HPDE6-E6E7 (cell line): ENCODE measurements at regions not wholly inside any gene's neighbourhood (a gene's known extent, or its start where the extent isn't known, plus 50 kb on each side); places are given as distances from the start of the nearest gene placed in this dataset.

Source experiments
- DNase-seq: peaks from one replicate; pipeline ENCODE4 v3.0.0; 2011; ENCODE audit warnings: missing footprints; ENCODE audit errors: extremely low spot score

DNA sequence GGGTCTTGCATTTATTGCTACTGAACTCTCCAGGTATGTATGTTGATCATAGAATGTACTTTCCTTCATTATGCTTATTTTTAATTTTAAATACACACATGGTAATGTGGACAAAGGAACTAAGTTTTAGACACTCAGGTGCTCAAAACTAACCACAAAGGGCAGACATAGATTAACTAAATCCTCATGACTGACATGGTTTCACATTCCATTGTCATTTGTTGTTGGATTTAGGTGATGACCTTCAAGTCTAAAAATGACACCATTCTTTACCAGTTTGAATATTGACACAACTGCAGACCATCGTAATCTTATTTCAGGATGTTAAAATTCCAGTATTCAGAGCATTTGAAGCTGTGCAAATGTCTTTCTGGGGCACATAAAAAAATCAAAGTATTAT lies 128.4 kb downstream of the BBS10 start:
- no peak for DNase-seq

DNA sequence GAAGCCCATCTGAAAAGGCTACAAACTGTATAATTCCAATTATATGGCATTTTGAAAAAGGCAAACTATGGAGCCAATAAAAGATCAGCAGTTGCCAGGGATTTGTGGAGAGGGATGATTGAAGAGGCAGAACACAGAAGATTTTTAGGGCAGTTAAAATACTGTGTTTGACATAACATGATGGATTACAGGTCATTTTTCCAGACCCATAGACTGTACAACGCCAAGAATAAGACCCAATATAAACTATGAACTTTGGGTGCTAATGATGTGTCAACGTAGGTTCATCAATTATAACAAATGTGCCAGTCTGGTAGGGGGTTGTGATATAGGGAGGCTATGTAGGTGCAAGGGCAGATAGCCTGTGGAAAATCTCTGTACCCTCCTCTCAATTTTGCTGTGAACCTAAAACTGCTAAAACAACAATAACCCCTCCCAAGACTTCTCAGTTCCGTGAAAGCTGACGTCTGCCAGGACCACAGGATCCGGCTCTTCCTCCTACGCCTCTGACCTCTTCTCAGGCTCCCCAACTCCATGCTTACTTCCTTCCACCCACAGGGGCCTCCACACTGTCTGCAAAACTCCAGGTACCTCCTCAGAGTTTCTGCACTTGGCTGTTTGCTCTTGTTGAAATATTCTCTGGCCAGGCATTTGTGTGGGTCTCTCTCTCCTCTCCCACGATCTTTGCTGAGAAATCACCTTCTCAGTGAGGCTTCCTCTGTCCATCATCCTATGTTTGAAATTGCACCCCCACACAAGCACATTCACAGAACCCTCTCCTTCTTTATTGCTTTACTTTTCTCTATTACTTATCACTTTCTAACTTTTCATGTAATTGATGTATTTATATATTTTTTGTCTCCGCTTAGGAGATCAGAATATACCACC lies 131.4 kb downstream of the BBS10 start:
- DNase-seq: no peak

DNA sequence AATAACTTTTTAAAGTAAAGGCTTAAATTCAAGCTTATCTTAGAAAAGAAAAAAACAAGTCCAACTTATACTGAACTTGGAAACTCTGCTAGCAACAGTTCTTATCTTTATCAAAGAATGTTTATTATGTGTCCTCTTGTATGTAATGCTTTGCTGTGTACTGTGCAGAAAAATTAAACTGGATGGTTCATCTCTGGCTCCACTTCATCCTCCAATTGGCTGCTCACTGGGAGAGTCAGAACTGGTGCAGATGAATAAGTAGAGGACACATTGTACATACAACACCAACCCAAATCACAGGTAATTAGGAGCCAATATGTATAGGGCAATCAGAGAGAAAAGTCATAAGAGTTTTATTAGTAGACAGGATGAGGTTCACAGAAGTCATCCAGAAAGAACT lies 123.6 kb upstream of the NAP1L1 start:
- DNase-seq: no peak

DNA sequence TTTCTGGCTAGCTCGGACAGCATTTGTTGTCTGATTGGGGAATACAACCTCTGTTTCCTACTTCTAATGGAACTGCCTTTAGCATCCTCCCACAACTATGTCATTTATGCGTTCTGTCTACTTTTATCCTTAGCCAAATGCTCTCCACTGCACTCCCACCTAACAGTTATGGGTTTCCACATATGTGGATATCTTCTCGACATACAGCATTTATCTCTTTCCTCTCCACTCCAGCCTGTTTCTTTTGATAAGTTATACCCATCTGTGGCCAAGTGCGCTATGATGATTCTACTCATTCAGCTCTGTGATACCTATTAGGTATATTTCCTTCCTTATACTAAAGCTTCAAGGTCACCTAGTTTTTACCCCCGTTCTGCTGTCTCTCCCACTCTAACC lies 122.2 kb upstream of the NAP1L1 start:
- no peak for DNase-seq

DNA sequence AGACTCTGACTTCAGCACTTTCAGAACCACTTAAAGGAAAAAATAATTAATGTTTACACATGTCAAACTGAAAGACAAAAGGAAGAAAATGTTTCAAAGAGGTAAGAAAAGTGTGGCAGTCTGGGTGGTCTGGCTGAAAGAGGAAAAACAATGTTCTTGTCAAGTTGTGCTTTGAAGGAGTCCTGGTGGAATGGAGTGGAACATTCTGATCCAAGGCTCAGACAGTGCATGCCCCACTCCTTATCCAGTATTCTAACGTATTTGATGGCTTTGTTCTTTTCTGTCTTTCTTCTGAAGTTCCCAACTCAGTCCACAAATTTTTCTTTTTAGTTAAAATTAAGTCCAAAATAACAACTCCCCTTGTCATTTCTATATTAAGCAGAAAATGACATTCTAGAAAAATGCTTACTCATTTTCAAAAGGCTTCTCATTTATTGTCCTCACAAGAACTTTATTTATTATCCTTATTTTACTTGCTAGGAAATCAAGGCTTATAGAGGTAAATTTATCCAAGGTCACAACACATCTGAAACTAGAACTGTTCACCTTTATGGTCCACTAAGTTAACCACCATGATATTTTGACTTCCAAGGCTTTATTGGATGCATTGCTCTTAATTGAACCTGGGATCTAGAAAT lies 121.7 kb upstream of the NAP1L1 start:
- DNase-seq: no peak

DNA sequence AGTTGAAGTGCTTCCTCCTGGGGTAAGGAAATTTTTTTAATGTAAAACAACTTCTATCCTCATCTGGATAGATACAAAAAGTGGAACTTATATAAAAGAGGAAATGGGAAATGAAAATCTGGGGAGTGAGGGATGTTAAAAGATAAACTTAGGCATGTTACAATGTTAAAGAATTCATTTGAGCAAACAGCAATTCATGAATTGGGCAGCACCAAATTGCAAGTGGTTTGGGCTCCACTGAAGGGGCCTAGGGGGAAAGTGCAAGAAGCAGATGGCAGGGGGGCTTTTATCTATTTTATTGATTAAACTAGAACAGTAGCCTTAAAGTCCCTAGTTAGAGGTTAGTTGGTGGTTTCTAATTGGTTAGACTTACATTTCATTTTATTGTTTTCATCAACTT lies 118.1 kb upstream of the NAP1L1 start:
- DNase-seq: no peak

DNA sequence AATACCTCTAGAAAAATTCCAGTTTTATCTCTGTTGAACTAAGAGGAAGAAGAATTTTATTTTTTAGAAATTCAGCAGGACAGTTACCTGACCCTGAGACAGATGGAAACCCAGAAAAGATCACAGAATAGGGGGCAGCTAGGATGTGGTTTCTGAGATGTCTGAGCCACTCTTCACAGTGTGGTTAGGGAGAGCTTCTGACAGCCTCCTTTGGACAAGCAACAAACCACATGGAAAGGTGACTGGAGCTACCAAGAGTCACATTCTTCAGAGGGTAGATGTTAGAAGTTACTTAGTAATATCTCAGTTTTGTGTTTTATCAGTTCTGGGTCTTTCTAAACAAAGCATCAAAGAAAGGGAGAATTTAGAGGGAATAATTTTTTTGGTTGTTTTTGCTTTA lies 117.3 kb upstream of the NAP1L1 start:
- DNase-seq: no peak

DNA sequence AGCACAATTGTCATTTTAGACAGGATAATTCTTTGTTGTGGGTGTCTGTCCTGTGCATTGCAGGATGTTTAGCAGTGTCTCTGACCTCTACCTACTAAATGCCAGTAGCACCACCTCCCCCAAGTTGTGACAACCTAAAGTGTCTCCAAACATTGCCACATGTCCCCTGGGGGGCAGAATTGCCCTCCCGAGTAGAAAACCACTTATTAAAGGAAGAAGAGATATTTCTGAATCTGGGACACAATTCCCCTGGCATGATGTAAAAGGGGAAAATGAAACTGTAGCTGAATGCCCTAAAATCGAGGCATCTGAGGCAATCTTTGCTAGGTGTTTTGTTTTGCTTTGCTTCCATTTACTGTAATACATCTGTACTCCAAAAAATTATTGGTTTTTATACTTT lies 116.8 kb upstream of the NAP1L1 start:
- no peak for DNase-seq

DNA sequence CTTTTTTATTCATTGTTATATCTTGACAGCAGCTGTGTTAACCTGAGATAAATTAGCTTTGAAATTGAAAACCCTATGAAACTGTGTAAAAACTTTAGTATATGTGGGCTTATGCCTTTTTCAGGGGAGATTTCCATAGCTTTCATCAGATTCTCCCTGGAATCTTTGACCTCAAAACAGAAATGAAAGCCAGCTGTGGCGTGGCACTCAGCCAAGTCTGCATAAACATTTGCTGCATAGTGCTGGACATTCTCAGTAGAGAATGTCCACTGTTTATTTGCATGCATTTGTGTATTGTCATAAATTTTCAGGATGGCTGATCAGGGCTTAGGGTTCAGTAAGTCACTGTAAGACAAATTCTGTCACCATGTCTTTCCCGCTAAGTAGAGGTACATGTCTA lies 115.3 kb upstream of the NAP1L1 start:
- no peak for DNase-seq

DNA sequence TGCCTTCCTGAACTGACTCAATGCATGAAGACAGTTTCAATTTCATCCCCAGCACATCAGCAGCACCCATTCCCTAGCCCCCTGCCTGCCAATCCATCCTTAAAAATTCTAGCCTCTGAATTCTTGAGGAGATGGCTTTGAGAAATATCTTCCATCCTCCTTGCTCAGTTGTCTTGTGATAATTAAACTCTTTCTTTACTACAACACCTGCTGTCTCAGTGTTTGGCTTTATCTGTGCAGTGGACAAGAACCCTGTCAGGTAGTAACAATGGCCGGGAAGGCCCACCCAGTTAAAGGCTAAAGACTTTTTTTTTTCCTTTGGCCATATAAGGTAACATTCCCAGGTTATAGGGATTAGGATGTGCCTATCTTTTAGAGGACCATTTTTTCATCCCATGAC lies 114.4 kb upstream of the NAP1L1 start:
- DNase-seq: no peak

DNA sequence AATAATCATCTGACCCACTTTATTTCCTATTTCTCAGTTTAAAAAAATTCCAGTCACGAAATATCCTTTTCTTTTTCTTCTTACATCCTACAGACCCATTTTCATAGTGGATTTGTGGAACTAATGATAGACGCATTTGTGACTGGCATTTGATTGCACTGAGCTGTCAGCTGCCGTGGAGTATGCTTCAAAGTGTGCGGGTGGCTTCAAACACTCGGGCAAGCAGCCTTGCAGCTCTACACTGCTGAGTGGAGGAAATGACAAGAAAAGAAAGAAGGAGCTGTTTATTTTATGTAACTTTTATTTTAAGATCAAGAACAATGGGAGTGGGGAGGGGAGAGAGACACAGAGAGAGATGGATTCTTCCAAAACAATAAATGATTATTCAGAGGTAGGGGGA lies 112.8 kb upstream of the NAP1L1 start:
- DNase-seq: no peak

DNA sequence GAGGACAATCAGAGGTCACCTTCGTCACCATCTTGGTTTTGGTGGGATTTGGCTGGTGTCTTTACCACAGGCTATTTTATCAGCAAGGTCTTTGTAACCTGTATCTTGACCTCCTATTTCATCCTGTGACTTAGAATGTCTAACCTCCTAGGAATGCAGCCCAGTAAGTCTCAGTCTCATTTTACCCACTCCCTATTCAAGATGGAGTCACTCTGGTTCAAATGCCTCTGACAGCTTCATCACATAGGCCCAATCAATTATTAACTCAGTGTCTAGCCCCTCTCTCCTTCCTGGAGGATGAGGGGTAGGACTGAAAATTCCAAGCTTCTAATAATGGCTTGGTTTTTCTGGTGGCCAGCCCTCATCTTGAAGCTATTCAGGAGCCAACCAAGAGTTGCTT lies 111.4 kb upstream of the NAP1L1 start:
- no peak for DNase-seq

DNA sequence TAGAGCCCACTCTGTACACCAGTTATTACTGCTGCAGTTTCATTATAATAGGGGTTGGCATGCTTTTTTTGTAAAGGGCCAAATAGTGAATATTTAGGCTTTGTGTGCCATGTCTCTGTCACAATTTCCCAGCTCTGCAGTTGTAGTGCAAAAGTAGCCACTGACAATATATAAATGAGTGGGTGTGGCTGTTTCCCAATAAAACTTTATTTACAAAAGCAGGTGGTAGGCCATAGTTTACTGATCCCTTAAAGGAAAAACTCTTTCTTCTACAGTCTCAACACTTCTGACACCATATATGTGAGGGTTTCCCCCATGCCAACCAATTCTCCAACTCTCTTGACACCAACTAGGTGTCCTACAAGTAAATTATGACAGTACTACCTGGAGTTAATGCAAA lies 110.2 kb upstream of the NAP1L1 start:
- no peak for DNase-seq

DNA sequence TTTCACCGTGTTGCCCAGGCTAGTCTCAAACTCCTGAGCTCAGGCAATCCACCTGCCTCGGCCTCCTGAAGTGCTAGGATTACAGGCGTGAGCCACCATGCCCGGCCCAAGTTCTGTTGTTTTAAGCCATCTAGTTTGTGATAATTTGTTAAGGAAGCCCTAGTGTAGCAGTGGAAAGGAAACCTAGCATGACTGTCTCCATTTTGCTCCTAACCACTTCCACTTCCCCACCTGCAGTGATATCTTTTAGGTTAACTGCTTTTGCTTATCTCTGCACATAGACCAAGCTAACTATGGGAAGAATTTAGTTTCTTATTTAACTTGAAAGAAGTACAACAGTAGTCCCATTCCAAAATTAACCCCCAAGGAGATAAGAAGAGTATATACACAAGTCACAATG lies 109.5 kb upstream of the NAP1L1 start:
- no peak for DNase-seq

DNA sequence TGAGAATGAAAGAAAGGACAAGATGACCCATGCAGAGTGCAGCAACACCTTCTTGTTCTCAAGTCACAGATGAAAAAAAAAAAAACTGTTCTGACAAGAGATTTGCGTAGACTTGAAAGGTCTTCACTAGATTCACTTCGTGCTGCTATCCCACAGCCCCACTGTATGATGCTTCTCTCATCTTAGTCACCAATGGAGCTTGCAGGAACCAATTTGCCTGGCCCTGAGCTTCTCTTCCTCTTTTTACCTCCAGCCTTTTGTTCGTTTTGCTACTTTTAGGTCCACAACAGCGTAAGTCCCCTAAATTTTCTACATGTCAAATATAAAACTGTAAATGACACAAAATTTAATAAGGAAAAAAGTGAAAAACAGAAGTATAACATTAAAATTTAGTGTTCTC lies 107.9 kb upstream of the NAP1L1 start:
- DNase-seq: no peak

DNA sequence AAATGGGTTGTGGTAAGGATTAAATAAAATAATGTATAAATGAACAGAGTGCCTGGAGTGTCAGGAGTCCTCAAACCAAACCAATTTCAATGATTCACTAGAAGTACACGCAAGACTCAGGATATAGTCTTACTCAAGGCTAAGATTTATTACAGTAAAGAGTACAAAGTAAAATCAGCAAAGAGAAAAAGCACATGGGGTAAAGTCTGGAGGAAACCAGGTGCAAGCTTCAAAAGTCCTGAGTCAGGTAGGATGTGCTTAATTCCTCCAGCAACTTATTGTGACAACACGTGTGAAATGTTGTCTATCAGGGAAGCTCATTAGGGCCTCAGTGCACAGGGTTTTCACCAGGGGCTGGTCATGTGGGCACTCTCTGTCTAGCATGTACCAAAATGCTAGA lies 105.8 kb upstream of the NAP1L1 start:
- DNase-seq: no peak

DNA sequence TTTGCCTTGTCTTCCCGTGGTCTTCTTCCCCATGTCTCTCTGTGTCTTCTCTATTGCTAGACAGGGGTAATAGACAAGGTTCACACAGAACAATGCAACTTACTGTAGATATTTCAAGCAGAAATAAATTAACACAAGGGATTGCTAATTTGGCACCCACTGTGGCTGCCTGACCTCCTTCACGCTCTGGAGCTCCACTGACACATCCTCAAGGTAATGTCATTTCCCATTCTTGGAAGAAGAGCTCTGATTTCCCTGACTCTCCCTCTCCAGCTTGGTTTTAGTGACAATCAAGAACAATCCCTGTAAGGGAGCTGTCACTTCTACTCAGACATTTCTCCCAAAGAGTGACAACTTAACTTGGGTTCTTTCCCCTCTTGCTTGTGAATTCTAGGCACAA lies 105.4 kb upstream of the NAP1L1 start:
- no peak for DNase-seq

DNA sequence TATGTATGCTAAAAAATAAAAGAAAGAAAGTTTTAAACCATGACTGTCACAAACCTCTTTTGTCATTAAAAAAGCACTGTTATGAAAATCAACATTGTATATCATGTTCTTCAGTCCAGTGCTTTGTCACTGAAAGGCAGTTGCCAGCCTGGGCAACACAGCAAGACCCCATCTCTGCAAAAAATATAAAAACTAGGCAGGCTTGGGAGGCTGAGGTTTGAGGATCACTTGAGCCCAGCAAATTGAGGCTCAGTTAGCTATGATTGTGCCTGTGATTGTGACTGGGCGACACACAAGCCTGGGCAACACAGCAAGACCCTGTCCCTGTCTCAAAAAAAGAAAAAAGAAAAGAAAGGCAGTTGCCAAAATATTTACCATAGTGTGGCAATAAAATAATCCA lies 102.7 kb upstream of the NAP1L1 start:
- DNase-seq: no peak

DNA sequence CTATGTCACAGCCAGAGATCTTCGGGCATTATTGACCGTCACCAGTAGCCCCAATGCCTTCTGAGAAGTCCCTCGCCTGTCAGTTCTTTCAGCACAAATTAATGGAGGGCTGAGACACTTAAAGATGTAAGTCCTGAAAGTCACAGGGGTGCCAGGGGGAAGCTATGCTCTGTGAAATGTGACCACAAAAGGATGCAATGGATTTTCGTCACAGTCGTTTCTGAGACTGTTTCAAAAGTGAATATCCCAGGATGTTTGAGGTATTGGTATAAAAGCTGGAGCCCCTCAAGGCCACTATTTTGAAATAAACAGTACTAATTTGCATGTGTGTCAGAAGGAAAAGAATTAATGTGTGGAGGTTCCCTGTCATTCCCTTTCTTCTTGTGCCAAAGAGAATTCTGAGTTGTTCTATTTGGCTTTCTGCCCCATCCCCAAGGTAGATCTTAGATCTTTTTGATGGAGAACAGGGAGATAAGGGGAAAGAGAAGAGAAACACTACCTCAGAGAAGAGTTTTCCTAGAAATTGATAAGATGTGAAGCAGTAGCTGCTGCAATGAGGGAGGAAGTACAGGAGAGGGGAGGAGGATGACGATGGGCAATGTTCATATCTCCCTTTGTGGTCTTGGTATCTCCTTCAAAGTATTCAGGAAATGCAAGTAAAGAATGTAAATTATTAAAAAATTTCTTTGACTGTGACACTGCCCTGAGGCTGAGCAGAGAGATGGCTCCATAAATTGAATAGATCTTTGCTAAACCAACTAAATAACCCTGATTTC lies 101.8 kb upstream of the NAP1L1 start:
- no peak for DNase-seq

DNA sequence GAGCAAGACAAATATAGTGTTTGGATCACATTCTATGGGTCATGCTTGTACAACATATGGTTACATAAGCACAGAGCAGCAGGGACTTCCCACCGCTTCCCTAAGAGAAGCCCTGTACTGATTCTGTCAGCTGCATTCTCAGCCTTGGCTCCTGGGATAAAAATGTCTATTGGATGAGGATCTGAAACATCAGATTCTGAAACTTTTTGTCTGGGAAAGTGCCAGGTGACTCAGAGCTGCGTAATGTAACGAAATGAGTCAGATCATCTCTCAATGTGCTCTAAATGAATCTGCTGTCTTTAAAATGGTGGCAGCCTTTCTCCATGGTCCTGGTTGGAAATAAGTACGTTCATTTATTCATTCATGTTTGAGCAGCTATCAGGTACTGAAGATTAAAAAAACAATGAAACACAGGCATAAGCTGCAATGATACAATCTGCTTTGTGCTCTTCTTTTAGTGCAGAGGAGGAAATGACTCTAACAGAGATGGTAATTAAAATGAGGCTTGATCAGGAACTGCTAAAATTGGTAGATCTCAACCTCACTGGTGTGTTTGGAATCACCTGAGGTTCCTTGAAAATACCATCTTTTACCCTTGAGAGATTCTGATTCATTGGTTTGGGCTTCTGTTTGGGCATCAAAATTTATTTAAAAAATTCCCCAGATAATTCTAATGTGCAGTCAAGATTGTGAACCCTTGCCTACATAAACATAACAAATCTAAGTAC lies 99.1 kb upstream of the NAP1L1 start:
- peak; percentile 67 for DNase-seq

DNA sequence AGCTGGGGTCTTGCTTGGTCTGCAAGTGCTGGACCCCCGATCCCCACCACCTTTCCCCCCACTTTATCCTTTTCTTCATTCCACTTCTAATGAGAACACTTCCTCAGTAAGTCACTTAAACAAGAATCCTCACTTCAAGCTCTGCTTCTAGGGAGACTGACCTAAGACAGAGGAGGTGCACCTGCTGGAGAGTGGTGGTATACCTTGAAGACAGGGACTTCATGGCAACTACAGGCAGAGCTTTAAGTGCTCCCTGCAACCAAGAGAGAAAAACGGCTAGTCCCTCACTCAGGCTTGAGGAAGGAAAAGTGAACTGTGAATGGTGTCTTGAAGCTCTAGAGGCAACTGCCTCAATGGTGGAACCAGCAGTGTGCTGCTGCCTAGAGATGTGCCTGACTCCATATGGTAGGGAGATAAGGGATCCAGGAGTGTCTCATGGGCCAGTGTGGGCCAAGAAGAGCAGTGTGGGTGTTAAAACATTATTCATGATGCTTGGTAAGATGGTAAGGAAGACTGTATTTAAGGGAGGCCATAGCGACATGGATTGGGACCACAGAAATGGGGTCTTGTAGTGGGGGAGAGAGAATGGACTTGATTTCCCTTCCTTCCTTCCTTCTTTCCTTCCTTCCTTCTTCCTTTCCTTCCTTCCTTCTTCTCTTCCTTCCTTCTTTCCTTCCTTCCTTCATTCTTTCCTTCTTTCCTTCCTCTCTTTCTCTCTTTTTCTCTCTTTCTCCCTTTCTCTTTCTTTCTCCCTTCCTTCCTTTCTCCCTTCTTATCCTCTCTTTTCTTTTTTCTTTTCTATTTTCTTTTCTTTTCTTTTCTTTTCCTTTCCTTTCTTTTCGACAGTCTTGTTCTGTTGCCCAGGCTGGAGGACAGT lies 96.2 kb upstream of the NAP1L1 start:
- no peak for DNase-seq
